Activated naive CD4-positive, alpha-beta T cell treated with Interleukin-2 at 50 U/mL for 16 hours (primary cell): ENCODE measurements at regions not wholly inside any gene's neighbourhood (a gene's known extent, or its start where the extent isn't known, plus 50 kb on each side); places are given as distances from the start of the nearest gene placed in this dataset.
A peak's percentile ranks its signal among the peaks of the same experiment; 100 is the strongest.

ENCODE experiments used
- DNase-seq: peaks from one replicate; pipeline ENCODE4 v3.0.0-alpha.2; 2020

DNA sequence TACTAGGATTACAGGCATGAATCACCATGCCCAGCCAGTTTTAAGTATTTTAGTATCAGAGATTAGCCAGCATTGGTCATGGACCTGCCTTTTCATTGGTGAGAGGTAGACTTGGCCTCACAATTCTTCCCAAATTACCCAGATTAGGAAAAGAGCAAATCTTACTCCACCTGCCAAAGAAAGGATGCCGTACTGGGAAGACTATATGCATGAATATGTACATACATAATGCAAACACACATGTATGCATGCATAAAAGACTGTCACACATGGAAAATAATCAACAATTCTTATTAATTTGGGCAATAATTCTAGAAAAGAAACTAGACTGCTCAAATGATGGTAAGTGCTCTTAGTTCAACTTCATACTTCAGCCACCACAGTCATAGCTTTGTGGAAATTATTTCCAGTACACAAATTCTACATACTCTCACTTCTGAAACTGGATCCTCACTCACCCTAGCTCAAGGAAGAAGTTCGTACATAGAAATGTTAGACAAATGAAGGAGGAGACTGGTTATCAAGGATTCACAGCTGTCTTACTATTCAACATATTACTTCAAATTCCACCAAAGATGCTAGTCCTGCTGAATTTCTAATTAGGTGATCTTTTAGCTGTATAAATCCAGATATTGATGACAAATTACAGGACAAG lies 73.7 kb downstream of the MINAR2 start:
- no peak for DNase-seq

DNA sequence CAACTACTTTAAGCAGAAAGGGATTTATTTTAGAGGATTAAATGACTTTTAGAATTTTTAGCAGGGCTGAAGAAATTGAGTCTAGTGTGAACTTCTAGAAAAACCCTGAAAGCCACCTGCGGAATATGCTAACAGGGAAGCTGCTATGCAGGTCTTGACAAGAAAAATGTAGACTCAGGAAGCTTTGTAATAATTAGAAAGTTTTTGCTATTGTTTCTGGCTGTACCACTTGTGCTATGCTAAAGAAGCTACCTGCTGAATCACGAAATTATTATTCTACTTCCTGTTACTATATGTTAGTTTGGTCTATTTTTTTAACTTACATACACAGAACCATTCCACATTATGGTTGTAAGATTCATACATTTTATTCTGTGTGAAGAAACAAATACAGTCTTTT lies 74.0 kb upstream of the CHSY3 start:
- DNase-seq, result no peak

DNA sequence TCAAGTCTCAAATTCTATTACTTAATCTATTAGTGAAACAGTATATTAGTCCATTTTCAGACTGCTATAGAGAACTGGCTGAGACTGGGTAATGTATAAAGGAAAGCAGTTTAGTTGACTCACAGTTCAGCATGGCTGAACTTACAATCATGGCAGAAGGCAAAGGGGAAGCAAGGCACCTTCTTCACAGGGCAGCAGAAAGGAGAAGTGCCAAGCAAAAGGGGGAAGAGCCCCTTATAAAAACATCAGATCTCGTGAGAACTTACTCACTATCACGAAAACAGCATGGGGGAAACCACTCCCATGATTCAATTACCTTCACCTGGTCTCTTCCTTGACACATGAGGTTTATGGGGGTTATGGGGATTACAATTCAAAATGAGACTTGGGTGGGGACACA lies 67.9 kb upstream of the CHSY3 start:
- no peak for DNase-seq

DNA sequence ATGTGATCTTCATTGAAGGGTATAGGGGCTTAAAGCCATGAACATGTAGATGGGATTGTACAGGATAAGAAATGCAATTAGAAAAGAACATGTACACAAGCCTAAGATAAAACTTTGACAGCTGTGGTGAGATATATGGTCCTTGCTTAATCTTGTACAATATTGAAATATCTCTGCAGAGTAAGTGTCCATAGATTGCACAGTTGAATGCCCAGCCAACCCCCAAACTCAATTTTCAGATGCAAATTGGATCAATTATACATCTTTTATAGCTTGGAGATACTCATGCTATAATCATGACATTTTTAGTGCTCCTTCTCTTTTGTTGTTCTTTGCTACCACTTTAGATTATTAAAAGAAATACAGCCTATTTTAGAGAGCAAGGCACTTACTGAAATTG lies 59.5 kb upstream of the CHSY3 start:
- DNase-seq, result no peak

DNA sequence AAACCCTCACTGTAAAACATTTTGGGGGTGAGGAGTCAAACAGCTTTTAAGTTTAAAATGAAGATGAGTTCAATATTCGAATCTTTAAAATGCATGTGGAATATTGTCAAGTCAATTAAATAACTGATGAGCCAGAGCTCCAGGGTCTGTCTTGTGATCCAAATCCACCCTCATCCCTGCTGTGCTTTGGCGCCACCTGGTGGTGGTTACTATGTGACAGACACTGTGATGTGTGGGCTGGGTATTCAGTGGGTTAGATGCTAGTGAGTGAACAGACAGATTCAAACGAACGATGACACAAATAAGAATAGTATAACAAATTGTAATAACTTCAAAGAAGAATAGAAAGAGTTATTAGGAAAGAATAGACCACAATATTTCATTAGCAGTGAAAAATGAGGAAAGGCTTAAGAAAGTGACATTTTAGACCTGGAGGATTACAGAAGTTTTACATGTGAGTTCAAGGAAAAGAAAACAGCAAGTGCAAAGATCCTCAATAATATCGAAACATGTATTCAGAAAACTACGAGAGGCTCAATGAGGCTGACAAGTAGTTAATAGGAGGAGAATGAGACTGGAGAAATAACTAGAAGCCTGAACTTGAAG lies 51.4 kb upstream of the CHSY3 start:
- DNase-seq, result peak; percentile 70

DNA sequence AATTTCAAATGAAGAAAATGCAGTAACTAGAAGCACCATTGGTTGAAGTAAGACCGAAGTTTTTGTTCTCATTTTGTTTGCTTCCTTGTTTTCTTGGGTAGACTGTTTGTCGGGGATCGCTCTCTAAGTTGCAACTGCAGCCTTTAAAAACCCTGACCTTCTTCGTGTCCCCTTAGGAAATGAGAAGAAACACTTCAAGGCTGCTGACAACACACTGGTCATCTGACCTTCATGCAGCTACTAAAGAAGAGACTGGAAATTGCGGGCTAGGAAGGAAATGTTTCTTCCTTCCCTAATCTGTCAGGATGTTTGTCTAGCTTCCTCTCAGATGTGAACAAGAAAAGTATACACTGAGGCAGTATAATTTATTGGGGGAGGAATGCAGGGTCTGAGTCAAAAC lies 50.7 kb upstream of the CHSY3 start:
- no peak for DNase-seq
